ENCODE measurements at regions not wholly inside any gene's neighbourhood (a gene's known extent, or its start where the extent isn't known, plus 50 kb on each side); places are given as distances from the start of the nearest gene placed in this dataset.

DNA sequence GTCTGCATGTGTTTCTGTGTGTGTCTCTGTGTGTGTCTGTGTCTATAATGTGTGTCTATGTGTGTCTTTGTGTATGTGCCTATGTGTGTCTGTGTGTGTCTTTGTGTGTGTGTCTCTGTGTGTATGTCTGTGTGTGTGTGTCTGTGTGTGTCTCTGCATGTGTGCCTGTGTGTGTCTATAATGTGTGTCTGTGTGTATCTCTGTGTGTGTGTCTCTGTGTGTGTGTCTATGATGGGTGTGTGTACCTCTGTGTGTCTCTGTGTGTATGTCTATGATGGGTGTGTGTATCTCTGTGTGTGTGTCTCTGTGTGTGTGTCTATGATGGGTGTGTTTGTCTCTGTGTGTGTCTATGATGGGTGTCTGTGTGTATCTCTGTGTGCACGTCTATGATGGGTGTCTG, 126.2 kb upstream of the GPC1 start:
- TF ChIP-seq, protein P1, sequence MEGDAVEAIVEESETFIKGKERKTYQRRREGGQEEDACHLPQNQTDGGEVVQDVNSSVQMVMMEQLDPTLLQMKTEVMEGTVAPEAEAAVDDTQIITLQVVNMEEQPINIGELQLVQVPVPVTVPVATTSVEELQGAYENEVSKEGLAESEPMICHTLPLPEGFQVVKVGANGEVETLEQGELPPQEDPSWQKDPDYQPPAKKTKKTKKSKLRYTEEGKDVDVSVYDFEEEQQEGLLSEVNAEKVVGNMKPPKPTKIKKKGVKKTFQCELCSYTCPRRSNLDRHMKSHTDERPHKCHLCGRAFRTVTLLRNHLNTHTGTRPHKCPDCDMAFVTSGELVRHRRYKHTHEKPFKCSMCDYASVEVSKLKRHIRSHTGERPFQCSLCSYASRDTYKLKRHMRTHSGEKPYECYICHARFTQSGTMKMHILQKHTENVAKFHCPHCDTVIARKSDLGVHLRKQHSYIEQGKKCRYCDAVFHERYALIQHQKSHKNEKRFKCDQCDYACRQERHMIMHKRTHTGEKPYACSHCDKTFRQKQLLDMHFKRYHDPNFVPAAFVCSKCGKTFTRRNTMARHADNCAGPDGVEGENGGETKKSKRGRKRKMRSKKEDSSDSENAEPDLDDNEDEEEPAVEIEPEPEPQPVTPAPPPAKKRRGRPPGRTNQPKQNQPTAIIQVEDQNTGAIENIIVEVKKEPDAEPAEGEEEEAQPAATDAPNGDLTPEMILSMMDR (IDR thresholded peaks at IDR 0.05; ENCODE audit: insufficient read depth, low read depth, low read length): no peak
- no peak for TF ChIP-seq EZH2 (IDR thresholded peaks at IDR 0.05; ENCODE audit: insufficient read depth, low read length)

All from astrocyte (in vitro differentiated cells and primary cell).